ENCODE measurements at regions not wholly inside any gene's neighbourhood (a gene's known extent, or its start where the extent isn't known, plus 50 kb on each side); places are given as distances from the start of the nearest gene placed in this dataset.
"Not testable (repeated sequence)": the region's sequence is repeated elsewhere in the genome, so short reads cannot be mapped to it uniquely, and the experiment has no call there.

DNA sequence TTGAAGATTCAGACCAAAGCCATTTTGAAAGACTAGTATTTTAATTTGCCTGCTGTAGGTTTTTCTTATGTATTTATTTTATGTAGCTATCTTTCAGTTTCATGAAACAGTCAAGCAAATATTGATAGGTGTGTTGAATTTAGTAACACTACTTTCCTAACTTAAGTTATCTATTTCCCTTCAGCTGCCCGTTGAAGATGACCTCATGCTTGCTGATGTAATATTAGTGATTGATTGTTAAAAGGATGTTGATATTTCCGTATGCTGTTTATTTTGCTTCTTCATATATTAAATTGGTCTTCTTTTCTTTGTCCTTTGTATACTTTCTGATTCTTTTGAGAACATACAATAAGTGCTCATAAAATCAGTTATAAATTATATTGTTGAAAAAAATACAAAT lies 86.8 kb upstream of the CHORDC1 start:
- no peak for DNase-seq (ENCODE audit: low read depth in 4 of 4, low spot score in 2 of 4)

- no peak for DNase-seq (ENCODE audit: low read depth in 4 of 4, low spot score in 2 of 4)
Measured at GRCh38 chr11:90294526-90294925, 71.7 kb upstream of the CHORDC1 start.

DNA sequence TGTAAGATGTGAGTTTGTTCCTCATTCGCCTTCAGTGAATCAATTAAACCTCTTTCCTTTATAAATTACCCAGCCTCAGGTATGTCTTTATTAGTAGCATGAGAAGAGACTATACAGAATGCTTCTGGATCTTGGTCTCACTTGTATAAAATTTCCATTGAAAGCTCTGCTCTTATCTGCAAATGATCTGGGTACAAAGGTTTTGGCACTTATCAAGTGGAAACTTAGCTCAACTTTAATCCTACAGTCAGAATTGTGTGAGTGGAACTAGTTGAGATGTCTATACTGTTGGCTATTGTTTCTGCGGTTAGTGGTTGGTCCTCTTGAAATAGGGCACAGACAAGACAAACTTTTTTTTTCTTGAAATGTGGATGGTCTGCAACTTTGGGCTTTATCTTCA lies 71.2 kb upstream of the CHORDC1 start:
- DNase-seq (ENCODE audit: low read depth in 4 of 4, low spot score in 2 of 4): no peak

DNA sequence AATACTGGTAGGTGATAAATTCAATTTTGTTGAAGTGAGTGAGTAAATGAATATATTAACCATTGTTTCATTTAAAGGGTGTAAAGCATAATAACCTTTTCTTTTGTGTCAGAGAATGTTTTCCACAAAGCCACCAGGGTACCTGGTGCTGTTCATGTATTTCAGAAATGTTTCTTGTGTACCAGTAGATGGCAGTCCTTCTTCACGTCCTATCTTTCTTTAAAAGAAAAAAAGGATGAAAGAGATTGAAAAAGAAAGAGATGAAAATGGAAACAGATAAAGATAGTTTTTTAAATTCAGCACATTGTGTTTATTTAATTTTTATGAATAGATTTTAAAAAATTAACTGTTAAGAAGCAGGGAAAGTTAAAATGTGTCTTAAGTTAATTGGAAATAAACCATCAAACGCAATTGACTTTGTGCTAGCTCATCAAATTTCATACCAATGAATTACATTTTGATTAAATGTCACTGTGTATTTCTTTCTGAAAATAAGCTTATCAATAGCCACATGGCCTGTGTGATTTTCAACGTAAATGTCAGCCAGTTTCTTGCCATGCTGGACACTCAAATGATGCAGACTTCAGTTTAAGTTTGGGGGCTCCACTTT lies 65.5 kb upstream of the CHORDC1 start:
- peak in 2 of 4 donors; percentile 2 to 3 for DNase-seq (ENCODE audit: low read depth in 4 of 4, low spot score in 2 of 4)

GRCh38 chr11:90286640-90287039 lies 63.8 kb upstream of the CHORDC1 start:
- DNase-seq (ENCODE audit: low read depth in 4 of 4, low spot score in 2 of 4): no peak

GRCh38 chr11:90284171-90284570 lies 61.3 kb upstream of the CHORDC1 start:
- DNase-seq (ENCODE audit: low read depth in 4 of 4, low spot score in 2 of 4): no peak

DNA sequence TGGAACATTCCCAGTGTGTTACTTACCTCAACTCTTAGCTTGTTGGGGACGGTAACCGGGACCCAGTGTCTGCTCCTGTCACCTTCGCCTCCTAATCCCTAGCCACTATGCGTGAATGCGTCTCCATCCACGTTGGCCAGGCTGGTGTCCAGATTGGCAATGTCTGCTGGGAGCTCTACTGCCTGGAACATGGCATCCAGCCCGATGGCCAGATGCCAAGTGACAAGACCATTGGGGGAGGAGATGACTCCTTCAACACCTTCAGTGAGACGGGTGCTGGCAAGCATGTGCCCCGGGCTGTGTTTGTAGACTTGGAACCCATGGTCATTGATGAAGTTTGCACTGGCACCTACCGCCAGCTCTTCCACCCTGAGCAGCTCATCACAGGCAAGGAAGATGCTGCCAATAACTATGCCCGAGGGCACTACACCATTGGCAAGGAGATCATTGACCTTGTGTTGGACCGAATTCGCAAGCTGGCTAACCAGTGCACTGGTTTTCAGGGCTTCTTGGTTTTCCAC lies 59.8 kb upstream of the CHORDC1 start:
- not testable (repeated sequence) for DNase-seq (ENCODE audit: low read depth in 4 of 4, low spot score in 2 of 4)

DNA sequence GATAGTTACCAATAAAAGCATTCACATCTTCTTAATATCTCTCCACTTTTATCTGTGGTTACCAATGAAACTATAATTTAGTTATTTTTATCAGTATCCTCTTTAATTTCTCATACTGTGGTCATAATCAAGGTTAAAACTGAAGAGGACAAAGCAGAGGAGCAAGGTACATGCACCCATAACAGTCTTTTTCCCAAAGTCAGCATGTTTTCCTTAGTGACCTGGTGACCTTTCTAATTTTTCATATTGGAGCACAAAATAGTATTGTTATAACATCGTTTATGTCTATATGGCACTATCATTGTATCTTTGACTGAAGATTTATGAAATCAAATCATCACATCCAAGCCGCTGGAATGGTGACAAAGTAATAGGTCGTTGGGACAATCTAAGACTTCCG lies 51.5 kb upstream of the CHORDC1 start:
- no peak for DNase-seq (ENCODE audit: low read depth in 4 of 4, low spot score in 2 of 4)

All from left renal cortex interstitium (tissue), 4 donors.